Nucleus accumbens (tissue), 56 donors: ENCODE measurements at regions not wholly inside any gene's neighbourhood (a gene's known extent, or its start where the extent isn't known, plus 50 kb on each side); places are given as distances from the start of the nearest gene placed in this dataset.
"Not testable (repeated sequence)": the region's sequence is repeated elsewhere in the genome, so short reads cannot be mapped to it uniquely, and the experiment has no call there.

Source experiments
- DNase-seq, 56 donors: peaks; one replicate each; lab custom pipeline; 2025; lab: John Stamatoyannopoulos, UW

- no peak for DNase-seq
Observed at GRCh38 chr2:185472574-185472973, 266.0 kb upstream of the FSIP2 start.

GRCh38 chr2:185473838-185474237 lies 264.8 kb upstream of the FSIP2 start:
- no peak for DNase-seq

- no peak for DNase-seq
Observed at GRCh38 chr2:185475914-185476313, 262.7 kb upstream of the FSIP2 start.

- no peak for DNase-seq
Observed at GRCh38 chr2:185477452-185477851, 261.2 kb upstream of the FSIP2 start.

GRCh38 chr2:185484602-185485001 lies 254.0 kb upstream of the FSIP2 start:
- DNase-seq, result no peak

GRCh38 chr2:185502351-185502750 lies 236.3 kb upstream of the FSIP2 start:
- no peak for DNase-seq

- DNase-seq, result no peak
Observed at GRCh38 chr2:185507719-185508118, 230.9 kb upstream of the FSIP2 start.

- no peak for DNase-seq
Observed at GRCh38 chr2:185510060-185510459, 228.5 kb upstream of the FSIP2 start.

GRCh38 chr2:185511925-185512324 lies 226.7 kb upstream of the FSIP2 start:
- DNase-seq, result no peak

- no peak for DNase-seq
Observed at GRCh38 chr2:185522472-185522871, 216.1 kb upstream of the FSIP2 start.

GRCh38 chr2:185524242-185524641 lies 214.4 kb upstream of the FSIP2 start:
- not testable (repeated sequence) for DNase-seq

GRCh38 chr2:185526161-185526560 lies 212.4 kb upstream of the FSIP2 start:
- peak in 7 of 56 donors; percentile 0 to 35 (median 20) for DNase-seq

- no peak for DNase-seq
Observed at GRCh38 chr2:185531721-185532120, 206.9 kb upstream of the FSIP2 start.

- no peak for DNase-seq
Observed at GRCh38 chr2:185537689-185538088, 200.9 kb upstream of the FSIP2 start.

- no peak for DNase-seq
Observed at GRCh38 chr2:185567196-185567595, 171.4 kb upstream of the FSIP2 start.

- no peak for DNase-seq
Observed at GRCh38 chr2:185567940-185568339, 170.7 kb upstream of the FSIP2 start.

- DNase-seq, result no peak
Observed at GRCh38 chr2:185578322-185578721, 160.3 kb upstream of the FSIP2 start.

GRCh38 chr2:185583058-185583816 lies 155.4 kb upstream of the FSIP2 start:
- DNase-seq, result no peak

- not testable (repeated sequence) for DNase-seq
Observed at GRCh38 chr2:185585165-185585564, 153.4 kb upstream of the FSIP2 start.

- DNase-seq, result not testable (repeated sequence)
Observed at GRCh38 chr2:185591276-185591675, 147.3 kb upstream of the FSIP2 start.

GRCh38 chr2:185607945-185608344 lies 130.7 kb upstream of the FSIP2 start:
- no peak for DNase-seq

GRCh38 chr2:185608799-185609198 lies 129.8 kb upstream of the FSIP2 start:
- no peak for DNase-seq

- no peak for DNase-seq
Observed at GRCh38 chr2:185610301-185610700, 128.3 kb upstream of the FSIP2 start.
